Stimulated activated CD8-positive, alpha-beta memory T cell treated with anti-CD3 and anti-CD28 coated beads, Interleukin-15, amount 100 ng/mL, for 24 hours (primary cell): ENCODE measurements at regions not wholly inside any gene's neighbourhood (a gene's known extent, or its start where the extent isn't known, plus 50 kb on each side); places are given as distances from the start of the nearest gene placed in this dataset.

Experiments
- DNase-seq: peaks from one replicate; pipeline ENCODE4 v3.0.0-alpha.2; 2020; ENCODE audit warnings: low read depth

- DNase-seq: no peak
Measured at GRCh38 chr15:69816522-69816921, 281.2 kb downstream of the TLE3 start.

- DNase-seq: no peak
Measured at GRCh38 chr15:69818529-69818928, 279.2 kb downstream of the TLE3 start.

- DNase-seq: no peak
Measured at GRCh38 chr15:69819371-69819770, 278.3 kb downstream of the TLE3 start.

- no peak for DNase-seq
Measured at GRCh38 chr15:69820819-69821218, 276.9 kb downstream of the TLE3 start.

GRCh38 chr15:69823223-69823907, 274.4 kb downstream of the TLE3 start:
- DNase-seq: no peak

- no peak for DNase-seq
Measured at GRCh38 chr15:69824075-69824876, 273.4 kb downstream of the TLE3 start.

GRCh38 chr15:69824877-69825406, 272.8 kb downstream of the TLE3 start:
- DNase-seq: no peak

GRCh38 chr15:69825941-69826818, 271.5 kb downstream of the TLE3 start:
- DNase-seq: no peak

GRCh38 chr15:69826819-69827175, 270.9 kb downstream of the TLE3 start:
- no peak for DNase-seq

GRCh38 chr15:69827751-69828150, 270.0 kb downstream of the TLE3 start:
- DNase-seq: no peak

GRCh38 chr15:69828181-69828828, 269.4 kb downstream of the TLE3 start:
- no peak for DNase-seq

- no peak for DNase-seq
Measured at GRCh38 chr15:69829974-69830373, 267.7 kb downstream of the TLE3 start.

GRCh38 chr15:69830430-69830829, 267.3 kb downstream of the TLE3 start:
- no peak for DNase-seq

- DNase-seq: no peak
Measured at GRCh38 chr15:69830876-69831275, 266.8 kb downstream of the TLE3 start.

- DNase-seq: no peak
Measured at GRCh38 chr15:69834267-69834666, 263.4 kb downstream of the TLE3 start.

GRCh38 chr15:69834761-69835160, 263.0 kb downstream of the TLE3 start:
- DNase-seq: no peak

- DNase-seq: no peak
Measured at GRCh38 chr15:69836048-69836447, 261.7 kb downstream of the TLE3 start.

GRCh38 chr15:69836526-69837230, 261.0 kb downstream of the TLE3 start:
- DNase-seq: no peak

- no peak for DNase-seq
Measured at GRCh38 chr15:69838338-69838737, 259.4 kb downstream of the TLE3 start.

- no peak for DNase-seq
Measured at GRCh38 chr15:69838994-69839393, 258.7 kb downstream of the TLE3 start.

GRCh38 chr15:69841113-69841828, 256.4 kb downstream of the TLE3 start:
- no peak for DNase-seq
